Suprapubic skin (tissue), 4 donors: ENCODE measurements at regions not wholly inside any gene's neighbourhood (a gene's known extent, or its start where the extent isn't known, plus 50 kb on each side); places are given as distances from the start of the nearest gene placed in this dataset.

Source experiments
- EP300 ChIP-seq: sonication (generic); formaldehyde crosslinking; IDR thresholded peaks from one replicate; pipeline ENCODE4 v1.6.1; 2017; ENCODE audit warnings: antibody characterized with exemption
- POLR2A ChIP-seq, 2 donors: fragments of 450-650 bp; IDR thresholded peaks; one replicate each; pipeline ENCODE4 v1.6.1; 2017; ENCODE audit warnings: antibody characterized with exemption in 2 of 2, mild to moderate bottlenecking in 2 of 2, moderate library complexity in 2 of 2
- POLR2AphosphoS5 ChIP-seq, 3 donors: sonication (generic); formaldehyde crosslinking; IDR thresholded peaks; one replicate each; pipeline ENCODE4 v1.6.1; 2017; ENCODE audit warnings: antibody characterized with exemption in 3 of 3
- TF ChIP-seq, protein P1 (sequence below), 2 donors: fragments of 200-600 bp in 1 of 2; fragments of 450-650 bp in 1 of 2; sonication (generic) in 1 of 2; IDR thresholded peaks; one replicate each; pipeline ENCODE4 v1.5.1; 2016 to 2019; ENCODE audit warnings: antibody characterized with exemption in 2 of 2, mild to moderate bottlenecking in 1 of 2, moderate library complexity in 1 of 2

DNA sequence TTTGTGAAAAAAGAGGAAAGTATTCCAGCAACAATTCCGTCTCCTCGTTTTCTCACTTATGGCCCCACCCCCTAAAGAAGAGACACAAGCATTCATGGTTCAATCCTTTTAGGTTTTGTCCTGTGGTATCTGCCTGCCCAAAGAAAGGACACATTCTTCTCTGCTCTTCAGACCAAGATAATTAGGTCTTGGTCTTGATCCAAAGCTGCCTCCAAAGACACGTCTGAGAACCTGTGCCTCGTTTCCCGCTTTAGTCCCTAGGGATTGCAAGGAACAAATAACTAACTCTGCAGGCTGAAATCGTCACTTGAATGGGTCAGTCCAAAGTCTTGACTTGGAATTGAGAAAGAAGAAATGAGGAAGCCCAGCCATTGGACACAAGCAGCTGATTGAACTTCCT lies 202.7 kb upstream of the FAR2 start:
- TF ChIP-seq, protein P1, sequence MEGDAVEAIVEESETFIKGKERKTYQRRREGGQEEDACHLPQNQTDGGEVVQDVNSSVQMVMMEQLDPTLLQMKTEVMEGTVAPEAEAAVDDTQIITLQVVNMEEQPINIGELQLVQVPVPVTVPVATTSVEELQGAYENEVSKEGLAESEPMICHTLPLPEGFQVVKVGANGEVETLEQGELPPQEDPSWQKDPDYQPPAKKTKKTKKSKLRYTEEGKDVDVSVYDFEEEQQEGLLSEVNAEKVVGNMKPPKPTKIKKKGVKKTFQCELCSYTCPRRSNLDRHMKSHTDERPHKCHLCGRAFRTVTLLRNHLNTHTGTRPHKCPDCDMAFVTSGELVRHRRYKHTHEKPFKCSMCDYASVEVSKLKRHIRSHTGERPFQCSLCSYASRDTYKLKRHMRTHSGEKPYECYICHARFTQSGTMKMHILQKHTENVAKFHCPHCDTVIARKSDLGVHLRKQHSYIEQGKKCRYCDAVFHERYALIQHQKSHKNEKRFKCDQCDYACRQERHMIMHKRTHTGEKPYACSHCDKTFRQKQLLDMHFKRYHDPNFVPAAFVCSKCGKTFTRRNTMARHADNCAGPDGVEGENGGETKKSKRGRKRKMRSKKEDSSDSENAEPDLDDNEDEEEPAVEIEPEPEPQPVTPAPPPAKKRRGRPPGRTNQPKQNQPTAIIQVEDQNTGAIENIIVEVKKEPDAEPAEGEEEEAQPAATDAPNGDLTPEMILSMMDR (IDR thresholded peaks at IDR 0.05) = no peak
- TF ChIP-seq POLR2A (IDR thresholded peaks at IDR 0.05) (no peak), POLR2AphosphoS5 (IDR thresholded peaks at IDR 0.05) (no peak), EP300 (no peak)
